SK-N-SH (cell line): ENCODE measurements at regions not wholly inside any gene's neighbourhood (a gene's known extent, or its start where the extent isn't known, plus 50 kb on each side); places are given as distances from the start of the nearest gene placed in this dataset.

Experiments used
- CTCF ChIP-seq: fragments of 200-600 bp; sonication (generic); IDR thresholded peaks from 2 replicates; pipeline ENCODE4 v1.6.1; 2017; ENCODE audit warnings: antibody characterized with exemption, mild to moderate bottlenecking, moderate library complexity
- RFX5 ChIP-seq: IDR thresholded peaks from 2 replicates; pipeline ENCODE4 v1.6.1; 2012; ENCODE audit warnings: mild to moderate bottlenecking, improper control_type of control experiment, low read length
- TAF1 ChIP-seq: IDR thresholded peaks from 2 replicates; pipeline ENCODE4 v1.6.1; 2012; ENCODE audit warnings: low read depth, mild to moderate bottlenecking, low read length, moderate library complexity, borderline replicate concordance
- TCF12 ChIP-seq: IDR thresholded peaks from 2 replicates; pipeline ENCODE4 v1.4.0; 2012

GRCh38 chr1:88169939-88170338 lies 514.1 kb upstream of the PKN2 start:
- TF ChIP-seq CTCF (no peak), TCF12 (no peak), TAF1 (no peak), RFX5 (no peak)
